GM12873 (cell line): ENCODE measurements at regions not wholly inside any gene's neighbourhood (a gene's known extent, or its start where the extent isn't known, plus 50 kb on each side); places are given as distances from the start of the nearest gene placed in this dataset.

Experiments used
- TF ChIP-seq, protein P1 (sequence below): IDR thresholded peaks from 2 replicates; pipeline ENCODE4 v1.5.1; 2012; ENCODE audit warnings: low read depth, mild to moderate bottlenecking, moderate library complexity, low read length, control low read depth; ENCODE audit not compliant: insufficient read depth; ENCODE audit errors: missing control alignments

DNA sequence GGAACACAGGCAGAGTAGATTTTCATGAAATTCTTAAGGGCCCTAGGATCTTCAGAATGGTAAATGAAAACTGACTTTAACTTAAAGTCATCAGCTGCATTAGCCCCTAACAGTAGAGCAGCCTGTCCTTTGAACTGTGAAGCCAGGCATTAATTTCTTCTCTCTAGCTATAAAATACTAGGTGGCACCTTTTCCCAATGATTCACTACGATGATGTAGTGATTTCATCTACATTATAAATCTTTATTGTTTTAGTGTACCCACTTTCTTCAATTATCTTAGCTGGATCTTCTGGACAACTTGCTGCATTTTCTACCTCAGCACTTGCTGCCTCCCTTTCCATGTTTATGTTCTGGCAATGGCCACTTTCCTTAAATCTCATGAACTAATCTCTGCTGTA lies 290.5 kb downstream of the NOL4 start:
- TF ChIP-seq, protein P1, sequence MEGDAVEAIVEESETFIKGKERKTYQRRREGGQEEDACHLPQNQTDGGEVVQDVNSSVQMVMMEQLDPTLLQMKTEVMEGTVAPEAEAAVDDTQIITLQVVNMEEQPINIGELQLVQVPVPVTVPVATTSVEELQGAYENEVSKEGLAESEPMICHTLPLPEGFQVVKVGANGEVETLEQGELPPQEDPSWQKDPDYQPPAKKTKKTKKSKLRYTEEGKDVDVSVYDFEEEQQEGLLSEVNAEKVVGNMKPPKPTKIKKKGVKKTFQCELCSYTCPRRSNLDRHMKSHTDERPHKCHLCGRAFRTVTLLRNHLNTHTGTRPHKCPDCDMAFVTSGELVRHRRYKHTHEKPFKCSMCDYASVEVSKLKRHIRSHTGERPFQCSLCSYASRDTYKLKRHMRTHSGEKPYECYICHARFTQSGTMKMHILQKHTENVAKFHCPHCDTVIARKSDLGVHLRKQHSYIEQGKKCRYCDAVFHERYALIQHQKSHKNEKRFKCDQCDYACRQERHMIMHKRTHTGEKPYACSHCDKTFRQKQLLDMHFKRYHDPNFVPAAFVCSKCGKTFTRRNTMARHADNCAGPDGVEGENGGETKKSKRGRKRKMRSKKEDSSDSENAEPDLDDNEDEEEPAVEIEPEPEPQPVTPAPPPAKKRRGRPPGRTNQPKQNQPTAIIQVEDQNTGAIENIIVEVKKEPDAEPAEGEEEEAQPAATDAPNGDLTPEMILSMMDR = no peak

DNA sequence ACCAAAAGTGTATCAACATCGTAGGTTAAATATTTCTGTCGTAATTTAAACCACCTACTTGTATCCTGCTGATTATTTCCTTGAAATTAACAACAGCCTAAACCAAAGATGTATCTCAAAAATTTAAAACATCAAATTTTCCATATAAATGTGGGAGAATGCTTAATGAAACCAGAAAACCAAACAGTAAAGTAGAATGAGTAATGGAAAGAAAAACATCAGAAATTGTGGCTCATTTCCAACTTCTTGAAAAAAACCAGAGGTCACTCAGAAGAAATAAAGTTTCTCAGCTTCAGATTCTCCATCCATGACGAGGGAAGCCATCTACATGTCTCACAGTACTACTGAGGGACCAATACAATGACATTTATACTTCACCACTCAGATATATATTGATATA lies 296.5 kb downstream of the NOL4 start:
- TF ChIP-seq, protein P1 = no peak

DNA sequence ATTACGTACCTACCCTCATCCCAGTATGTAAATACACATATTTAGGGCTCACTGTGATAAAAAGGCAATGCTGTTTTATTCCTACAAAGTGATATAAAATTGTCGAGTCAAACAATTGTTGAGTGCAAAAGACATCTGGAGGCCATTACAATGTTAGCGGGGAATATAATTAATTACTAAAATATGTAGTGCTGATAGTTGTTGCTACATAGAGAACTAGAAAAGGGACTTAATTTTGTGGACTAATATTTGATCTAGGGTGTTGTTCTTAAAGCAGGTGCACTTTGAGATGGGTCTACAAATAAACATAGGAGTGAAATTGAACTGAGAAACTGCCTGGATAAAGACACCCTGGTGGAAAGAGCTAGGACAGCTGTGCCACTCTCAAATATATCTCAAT lies 300.1 kb downstream of the NOL4 start:
- TF ChIP-seq, protein P1 = no peak

DNA sequence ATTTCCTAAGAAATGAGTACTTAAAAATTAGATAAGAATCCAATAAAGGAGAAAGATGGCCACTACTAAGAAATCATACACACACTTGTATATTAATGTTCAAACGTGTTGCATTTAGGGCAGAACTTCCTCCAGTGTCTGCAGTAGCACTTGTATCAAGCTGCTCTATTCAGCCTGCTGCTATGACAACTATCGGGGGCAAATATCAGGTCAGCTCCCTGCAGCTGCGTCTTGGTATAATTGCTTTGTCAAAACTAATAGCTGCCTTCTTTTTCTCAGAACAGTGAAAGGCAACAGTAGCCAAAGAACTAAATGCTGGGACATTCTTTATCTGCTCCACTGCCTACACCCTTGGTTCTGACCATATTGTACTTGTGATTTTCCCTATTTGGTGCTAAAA lies 300.7 kb downstream of the NOL4 start:
- TF ChIP-seq, protein P1 = no peak

DNA sequence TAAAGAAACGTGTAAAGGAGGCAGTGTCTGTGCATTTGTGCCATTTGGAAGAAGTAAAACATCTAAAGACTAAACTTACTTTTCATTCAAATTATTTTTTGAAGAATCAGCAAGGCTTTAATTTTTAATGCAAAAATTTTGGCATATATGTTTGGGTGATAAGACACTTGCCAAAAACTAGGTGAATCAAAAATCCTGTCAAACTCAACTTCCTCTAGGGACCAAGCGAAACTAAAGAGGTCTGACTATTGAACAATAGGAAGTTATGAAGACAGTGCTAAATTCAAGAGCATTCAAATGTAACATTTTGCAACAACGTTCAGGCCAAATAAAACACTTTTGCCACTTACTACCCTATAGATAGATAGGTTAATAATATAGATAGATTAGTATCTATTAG lies 306.1 kb downstream of the NOL4 start:
- TF ChIP-seq, protein P1 = no peak

DNA sequence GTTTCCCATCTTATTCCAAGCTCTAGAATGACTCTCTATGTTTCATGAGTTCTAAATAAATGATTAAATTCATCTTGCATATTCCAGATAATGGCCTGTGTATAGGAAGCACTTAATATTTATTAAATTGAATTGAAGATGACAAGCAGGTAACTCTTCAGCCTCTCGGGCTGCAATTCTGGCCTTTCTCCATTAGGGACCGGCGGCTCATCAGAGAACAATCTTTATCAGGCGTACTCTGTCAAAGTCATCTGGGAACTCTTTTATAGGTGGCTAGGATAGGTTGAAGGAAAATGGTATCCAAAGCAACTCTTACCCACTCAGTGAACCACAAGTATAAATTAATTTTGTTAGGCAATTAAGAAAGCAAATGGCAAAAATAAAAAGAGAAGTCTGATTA lies 308.5 kb downstream of the NOL4 start:
- TF ChIP-seq, protein P1 = no peak

DNA sequence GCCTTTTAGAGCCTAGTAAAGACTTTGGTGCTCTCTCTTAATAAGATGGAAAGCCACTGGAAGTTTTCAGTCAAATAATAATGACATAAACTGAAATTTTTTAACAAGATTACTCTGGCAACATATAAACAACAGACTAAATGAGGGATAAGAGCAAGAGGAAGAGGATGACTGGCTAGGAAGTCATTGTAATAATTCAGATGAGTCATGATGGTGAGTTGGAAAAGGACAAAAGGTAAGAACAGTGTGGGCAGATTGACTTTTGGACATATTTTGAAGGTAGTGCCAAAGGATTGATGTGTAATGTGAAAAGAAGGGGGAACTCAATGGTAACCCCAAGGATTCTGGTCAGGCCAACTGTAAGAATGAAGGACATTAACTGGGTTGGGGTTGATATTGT lies 310.3 kb downstream of the NOL4 start:
- TF ChIP-seq, protein P1 = no peak
